Activated T-cell treated with anti-CD3 and anti-CD28 coated beads, Interleukin-2, amount 50 U/mL, for 24 hours (primary cell): ENCODE measurements at regions not wholly inside any gene's neighbourhood (a gene's known extent, or its start where the extent isn't known, plus 50 kb on each side); places are given as distances from the start of the nearest gene placed in this dataset.

Experiments
- DNase-seq: peaks from one replicate; pipeline ENCODE4 v3.0.0-alpha.2; 2020
- H3K27ac Mint-ChIP-seq: 2 replicates; pipeline ENCODE4 v1.8.0; 2020; ENCODE audit warnings: mild to moderate bottlenecking, mixed read lengths
- H3K27me3 Mint-ChIP-seq: 2 replicates; pipeline ENCODE4 v1.8.0; 2020; ENCODE audit warnings: mixed read lengths
- H3K36me3 Mint-ChIP-seq: 2 replicates; pipeline ENCODE4 v1.8.0; 2020; ENCODE audit warnings: low read depth, mixed read lengths
- H3K4me1 Mint-ChIP-seq: 2 replicates; pipeline ENCODE4 v1.8.0; 2020; ENCODE audit warnings: low read depth, mixed read lengths
- H3K4me3 Mint-ChIP-seq: 2 replicates; pipeline ENCODE4 v1.8.0; 2020; ENCODE audit warnings: mild to moderate bottlenecking, moderate library complexity, mixed read lengths
- H3K9me3 Mint-ChIP-seq: 2 replicates; pipeline ENCODE4 v1.8.0; 2020; ENCODE audit warnings: mixed read lengths

- H3K27me3 Mint-ChIP-seq: no peaks in the 10 kb centered on the region
- peaks cover 16% of the 10 kb centered on the region for H3K9me3 Mint-ChIP-seq
- H3K4me3 Mint-ChIP-seq: no peak overlapping the region
- H3K27ac Mint-ChIP-seq: no peak overlapping the region
- H3K4me1 Mint-ChIP-seq: no peaks in the 10 kb centered on the region
- DNase-seq: no peak
- H3K36me3 Mint-ChIP-seq: no peaks in the 10 kb centered on the region
These were observed 76.1 kb downstream of the PAX1 start for GRCh38 chr20:21781446-21782075.

GRCh38 chr20:21780528-21780927, 75.1 kb downstream of the PAX1 start:
- no peak overlapping the region for H3K4me3 Mint-ChIP-seq
- H3K27ac Mint-ChIP-seq: no peak overlapping the region
- H3K27me3 Mint-ChIP-seq: no peaks in the 10 kb centered on the region
- H3K9me3 Mint-ChIP-seq: peaks cover 12% of the 10 kb centered on the region
- DNase-seq: no peak
- H3K36me3 Mint-ChIP-seq: no peaks in the 10 kb centered on the region
- no peaks in the 10 kb centered on the region for H3K4me1 Mint-ChIP-seq
